Heart right ventricle (tissue), 16 donors: ENCODE measurements at regions not wholly inside any gene's neighbourhood (a gene's known extent, or its start where the extent isn't known, plus 50 kb on each side); places are given as distances from the start of the nearest gene placed in this dataset.

ENCODE experiments used
- ATAC-seq, 8 donors: fragments of 200-7000 bp; cut with Tn5 transposase; one replicate each; pipeline ENCODE4 v1.9.1; 2020; ENCODE audit warnings: mild to moderate bottlenecking in 8 of 8, moderate library complexity in 8 of 8, moderate number of reproducible peaks in 1 of 8
- DNase-seq, 2 donors: peaks; one replicate each; pipeline ENCODE4 v3.0.0-alpha.2; 2020
- H3K27ac ChIP-seq, 10 donors: fragments of 200-600 bp; sonication (generic) in 2 of 10; one replicate each; pipeline versions ENCODE4 v1.5.0 to v1.8.0; 2020 to 2022; ENCODE audit warnings: mild to moderate bottlenecking in 3 of 10
- H3K27me3 ChIP-seq, 7 donors: fragments of 200-600 bp; one replicate each; pipeline ENCODE4 v1.8.0; 2021 to 2022; ENCODE audit warnings: mild to moderate bottlenecking in 2 of 7
- H3K36me3 ChIP-seq, 9 donors: fragments of 200-600 bp; sonication (generic) in 1 of 9; one replicate each; pipeline versions ENCODE4 v1.5.0 to v1.8.0; 2020 to 2022; ENCODE audit warnings: mild to moderate bottlenecking in 2 of 9
- H3K4me1 ChIP-seq, 9 donors: fragments of 200-600 bp; sonication (generic) in 1 of 9; one replicate each; pipeline versions ENCODE4 v1.5.0 to v1.8.0; 2020 to 2022; ENCODE audit warnings: mild to moderate bottlenecking in 4 of 9
- H3K4me3 ChIP-seq, 10 donors: fragments of 200-600 bp; sonication (generic) in 2 of 10; one replicate each; pipeline versions ENCODE4 v1.5.0 to v1.8.0; 2020 to 2022; ENCODE audit warnings: mild to moderate bottlenecking in 7 of 10, moderate library complexity in 2 of 10
- H3K9me3 ChIP-seq, 11 donors: fragments of 200-600 bp in 10 of 11; sonication (generic) in 2 of 11; one replicate each; pipeline versions ENCODE4 v1.5.0 to v1.8.0; 2013 to 2022; ENCODE audit warnings: mild to moderate bottlenecking in 2 of 11, control low read depth in 1 of 11, moderate library complexity in 1 of 11
- WGBS, 2 donors: extraction: QIAGEN DNeasy Blood & Tissue Kit; methylation state at CpG; one replicate each; pipeline ENCODE4 v1.1.7; 2013; ENCODE audit warnings: inconsistent platforms in 1 of 2; 5-methylcytosine and 5-hydroxymethylcytosine counted together
- intact Hi-C, 10 donors: fragments of 100-400 bp; cut with DNase I; formaldehyde crosslinking; loops; one replicate each; pipeline versions ENCODE4 v1.11.1 to v1.14.2; 2022
- TF ChIP-seq, protein P1 (sequence below), 9 donors: fragments of 200-600 bp; sonication (generic) in 2 of 9; IDR thresholded peaks; one replicate each; pipeline versions ENCODE4 v1.5.0 to v1.8.0; 2021 to 2022; ENCODE audit warnings: antibody characterized with exemption in 9 of 9, mild to moderate bottlenecking in 5 of 9, moderate library complexity in 1 of 9
- donor health status: Arrhythmogenic right ventricular cardiomyopathy.
- donor health status: ischemic (EF 13 %, LVEDD 7.1; RV severe dilation, severe dysfunction).
- donor health status: healthy with polysubstance abuse.
- donor health status: DM: no; HTN: yes; CAD: no.
- donor health status: DM: no; HTN: no; CAD: no.
- donor health status: ischemic (EF 25% LVEDD 6.9; RV normal size, moderate dysfunction).
- donor health status: ischemic (EF 25% LVEDD 5.7; RV mildly dilated, moderate dysfunction).
- donor health status: healthy.
- donor health status: DM: yes; HTN: yes; CAD: no.
- donor health status: Ischemic cardiomyopathy.
- donor health status: ischemic (EF 35%, LVEDD 5.7; RV mildly dilated, moderate dysfunction).
- donor health status: nonischemic (EF 11% LVEDD 7.7; RV severe dilation, severe dysfunction).
- donor health status: DM: yes; HTN: yes; CAD: no.
- donor health status: PGD.
- donor health status: ischemic (EF 29% LVEDD 5.4; RV normal size, mild dysfunction).
- donor health status: nonischemic (EF 23%, LVEDD 6.1; RV moderate dilation, normal function).

GRCh38 chr13:58059624-58060023 is 428.1 kb downstream of the PCDH17 start:
- no peaks in the 10 kb centered on the region for H3K27me3 ChIP-seq
- no peak for ATAC-seq
- intact Hi-C loops = no loop called here
- TF ChIP-seq, protein P1, sequence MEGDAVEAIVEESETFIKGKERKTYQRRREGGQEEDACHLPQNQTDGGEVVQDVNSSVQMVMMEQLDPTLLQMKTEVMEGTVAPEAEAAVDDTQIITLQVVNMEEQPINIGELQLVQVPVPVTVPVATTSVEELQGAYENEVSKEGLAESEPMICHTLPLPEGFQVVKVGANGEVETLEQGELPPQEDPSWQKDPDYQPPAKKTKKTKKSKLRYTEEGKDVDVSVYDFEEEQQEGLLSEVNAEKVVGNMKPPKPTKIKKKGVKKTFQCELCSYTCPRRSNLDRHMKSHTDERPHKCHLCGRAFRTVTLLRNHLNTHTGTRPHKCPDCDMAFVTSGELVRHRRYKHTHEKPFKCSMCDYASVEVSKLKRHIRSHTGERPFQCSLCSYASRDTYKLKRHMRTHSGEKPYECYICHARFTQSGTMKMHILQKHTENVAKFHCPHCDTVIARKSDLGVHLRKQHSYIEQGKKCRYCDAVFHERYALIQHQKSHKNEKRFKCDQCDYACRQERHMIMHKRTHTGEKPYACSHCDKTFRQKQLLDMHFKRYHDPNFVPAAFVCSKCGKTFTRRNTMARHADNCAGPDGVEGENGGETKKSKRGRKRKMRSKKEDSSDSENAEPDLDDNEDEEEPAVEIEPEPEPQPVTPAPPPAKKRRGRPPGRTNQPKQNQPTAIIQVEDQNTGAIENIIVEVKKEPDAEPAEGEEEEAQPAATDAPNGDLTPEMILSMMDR (IDR thresholded peaks at IDR 0.05) = no peak
- H3K36me3 ChIP-seq = no peaks in the 10 kb centered on the region
- H3K27ac ChIP-seq = no peak overlapping the region
- H3K9me3 ChIP-seq = peaks cover 0 to 3% (median 0%) of the 10 kb centered on the region in 11 donors
- 80% methylated on average over 1 of the region's 1 CpG for WGBS, 2 donors
- no peaks in the 10 kb centered on the region for H3K4me1 ChIP-seq
- no peak for DNase-seq
- H3K4me3 ChIP-seq = no peak overlapping the region

GRCh38 chr13:58080806-58081205 is 449.3 kb downstream of the PCDH17 start:
- Histone ChIP-seq H3K27me3 (no peaks in the 10 kb centered on the region), H3K4me1 (no peaks in the 10 kb centered on the region), H3K4me3 (no peak overlapping the region), H3K9me3 (no peaks in the 10 kb centered on the region), H3K36me3 (no peaks in the 10 kb centered on the region), H3K27ac (no peak overlapping the region)
- no peak for ATAC-seq
- TF ChIP-seq, protein P1 (IDR thresholded peaks at IDR 0.05) = no peak
- WGBS, 2 donors = 58 to 65% methylated on average over 2 of the region's 2 CpGs
- intact Hi-C loops = no loop called here
- DNase-seq = no peak

DNA sequence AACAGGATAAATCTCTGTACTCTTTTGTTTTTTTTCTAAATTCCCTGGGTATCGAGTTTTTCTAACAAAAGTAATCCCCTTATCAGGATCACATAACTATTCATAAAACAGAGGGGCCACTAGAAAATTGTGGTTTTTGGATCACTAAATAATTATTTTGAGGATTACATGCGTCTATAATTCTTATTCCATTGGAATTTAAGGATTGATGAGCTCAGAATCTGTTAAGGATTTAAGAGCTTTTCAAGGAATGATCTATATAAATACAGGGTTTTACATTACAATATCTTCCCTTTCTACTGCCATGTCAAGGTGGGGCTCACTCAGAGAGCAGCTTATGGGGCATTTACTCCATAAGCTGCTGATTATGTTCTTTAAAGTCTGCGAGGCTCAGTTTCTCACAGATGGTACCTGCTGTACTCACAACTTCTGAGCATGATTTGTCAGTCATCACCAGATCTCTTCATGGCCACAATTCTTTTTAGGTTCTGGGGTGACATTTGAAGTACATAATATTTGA is 449.8 kb downstream of the PCDH17 start:
- H3K27me3 ChIP-seq = no peaks in the 10 kb centered on the region
- H3K27ac ChIP-seq = no peak overlapping the region

GRCh38 chr13:58083064-58083463 is 451.5 kb downstream of the PCDH17 start:
- H3K4me3 ChIP-seq = no peak overlapping the region
- TF ChIP-seq, protein P1 (IDR thresholded peaks at IDR 0.05) = no peak
- no peaks in the 10 kb centered on the region for H3K36me3 ChIP-seq
- WGBS, 2 donors = 80 to 81% methylated on average over 4 of the region's 4 CpGs
- intact Hi-C loops = no loop called here
- ATAC-seq (no peak), DNase-seq (no peak)
- H3K27ac ChIP-seq = no peak overlapping the region
- H3K9me3 ChIP-seq = no peaks in the 10 kb centered on the region
- H3K4me1 ChIP-seq = no peaks in the 10 kb centered on the region
- no peaks in the 10 kb centered on the region for H3K27me3 ChIP-seq

More for the DNA sequence above, 449.8 kb downstream of the PCDH17 start:
- intact Hi-C loops = no loop called here
- TF ChIP-seq, protein P1 (IDR thresholded peaks at IDR 0.05) = no peak
- ATAC-seq = no peak
- H3K36me3 ChIP-seq = no peaks in the 10 kb centered on the region
- no peak overlapping the region for H3K4me3 ChIP-seq
- WGBS, 2 donors = 86 to 91% methylated on average over 3 of the region's 3 CpGs
- H3K9me3 ChIP-seq = no peaks in the 10 kb centered on the region
- no peak for DNase-seq
- no peaks in the 10 kb centered on the region for H3K4me1 ChIP-seq
